ENCODE measurements at regions not wholly inside any gene's neighbourhood (a gene's known extent, or its start where the extent isn't known, plus 50 kb on each side); places are given as distances from the start of the nearest gene placed in this dataset.

GRCh38 chr1:234845836-234846235 is 235.9 kb upstream of the IRF2BP2 start:
- TF ChIP-seq CTCF (IDR thresholded peaks at IDR 0.05) (no peak), REST (IDR thresholded peaks at IDR 0.05; ENCODE audit: low read depth, low read length) (no peak), NRF1 (IDR thresholded peaks at IDR 0.05; ENCODE audit: low read depth, low read length) (no peak), EZH2phosphoT487 (IDR thresholded peaks at IDR 0.05; ENCODE audit: borderline replicate concordance, low read depth) (no peak), GABPA (IDR thresholded peaks at IDR 0.05; ENCODE audit: low read depth) (no peak), YY1 (IDR thresholded peaks at IDR 0.05; ENCODE audit: low read depth) (no peak), RFX5 (IDR thresholded peaks at IDR 0.05; ENCODE audit: low read length) (no peak), USF2 (IDR thresholded peaks at IDR 0.05; ENCODE audit: borderline replicate concordance, low read depth, low read length) (no peak)

All from SK-N-SH (cell line).